HAP-1 (cell line): ENCODE measurements at regions not wholly inside any gene's neighbourhood (a gene's known extent, or its start where the extent isn't known, plus 50 kb on each side); places are given as distances from the start of the nearest gene placed in this dataset.
A peak's percentile ranks its signal among the peaks of the same experiment; 100 is the strongest.

ENCODE experiments used
- DNase-seq, 2 experiments: peaks; one replicate each; pipeline ENCODE4 v3.0.0-alpha.2; 2016 to 2020; ENCODE audit warnings: low spot score in 2 of 2
- H3K27me3 ChIP-seq: fragments of 250-450 bp; sonication (Bioruptor Pico); 2 replicates; pipeline ENCODE4 v1.5.1; 2020; ENCODE audit warnings: low read depth, mild to moderate bottlenecking, moderate library complexity
- H3K36me3 ChIP-seq: fragments of 250-450 bp; sonication (Bioruptor Pico); replicated peaks from 2 replicates; pipeline ENCODE4 v1.5.1; 2020; ENCODE audit warnings: mild to moderate bottlenecking
- H3K4me1 ChIP-seq: fragments of 250-450 bp; sonication (Bioruptor Pico); 2 replicates; pipeline ENCODE4 v1.5.1; 2020; ENCODE audit warnings: mild to moderate bottlenecking
- H3K4me3 ChIP-seq: fragments of 250-450 bp; sonication (Bioruptor Pico); 2 replicates; pipeline ENCODE4 v1.5.1; 2020; ENCODE audit warnings: mild to moderate bottlenecking, moderate library complexity
- H3K9me3 ChIP-seq: fragments of 250-450 bp; sonication (Bioruptor Pico); 2 replicates; pipeline ENCODE4 v1.5.1; 2020; ENCODE audit warnings: mild to moderate bottlenecking, moderate library complexity
- in situ Hi-C: fragments of 300-500 bp; cut with MboI; formaldehyde crosslinking; loops from 3 replicates; pipeline ENCODE4 v1.14.3; 2020; ENCODE audit warnings: low sequenced_read_pairs, inconsistent platforms, mixed read lengths

GRCh38 chr12:22740656-22741355 lies 115.8 kb downstream of the ETNK1 start:
- Histone ChIP-seq H3K4me3 (no peak overlapping the region), H3K9me3 (no peaks in the 10 kb centered on the region), H3K27me3 (no peaks in the 10 kb centered on the region; the same call in 1 of the 2 replicates), H3K36me3 (no peaks in the 10 kb centered on the region), H3K4me1 (peaks cover 3% of the 10 kb centered on the region)
- in situ Hi-C loops, result no loop called here
- peak; percentile 18 to 67 for DNase-seq

DNA sequence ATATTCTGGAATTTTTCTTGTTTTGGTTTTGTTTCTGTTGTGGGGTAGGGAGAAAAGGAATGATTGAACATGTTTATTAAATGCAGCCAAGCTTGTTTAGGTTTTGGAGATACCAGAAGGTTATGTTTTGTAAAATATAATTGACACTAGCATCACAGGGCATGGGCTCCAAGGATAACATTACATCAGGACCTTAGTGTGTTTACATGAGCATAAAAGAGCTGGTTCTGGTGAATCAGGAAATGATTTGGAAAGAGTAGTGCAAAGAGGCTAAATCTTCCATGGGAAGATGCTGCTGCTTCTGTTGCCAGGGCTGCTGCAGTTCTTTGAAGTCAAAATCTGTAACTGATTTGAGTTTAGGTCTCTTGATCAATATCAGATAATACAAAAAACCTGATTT lies 118.7 kb downstream of the ETNK1 start:
- Histone ChIP-seq H3K36me3 (no peaks in the 10 kb centered on the region), H3K4me1 (peaks cover 3% of the 10 kb centered on the region), H3K4me3 (no peak overlapping the region), H3K27me3 (no peaks in the 10 kb centered on the region), H3K9me3 (no peaks in the 10 kb centered on the region)
- in situ Hi-C loops, result no loop called here
- no peak for DNase-seq

DNA sequence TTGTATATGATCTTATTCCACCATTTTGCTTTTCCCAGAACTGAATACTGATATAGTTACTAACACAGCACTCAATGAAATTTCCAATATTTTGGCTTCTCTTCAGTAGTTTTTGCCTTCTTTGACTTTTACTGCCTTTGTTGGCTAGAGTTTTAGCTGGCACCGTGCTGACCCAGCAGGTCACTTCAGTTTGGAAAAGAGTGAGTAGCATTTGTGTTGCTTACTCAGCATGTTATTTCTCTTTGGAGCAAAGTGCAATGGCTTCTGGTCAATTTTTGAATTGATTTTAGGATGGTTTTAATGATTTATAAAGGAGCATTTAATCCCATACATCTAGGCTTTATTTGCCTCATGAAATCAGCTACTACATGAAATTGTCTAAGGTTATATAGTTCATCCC lies 119.2 kb downstream of the ETNK1 start:
- in situ Hi-C loops, result no loop called here
- H3K27me3 ChIP-seq, result no peaks in the 10 kb centered on the region
- H3K36me3 ChIP-seq, result no peaks in the 10 kb centered on the region
- peaks cover 3% of the 10 kb centered on the region for H3K4me1 ChIP-seq
- no peaks in the 10 kb centered on the region for H3K9me3 ChIP-seq
- no peak for DNase-seq
- no peak overlapping the region for H3K4me3 ChIP-seq

GRCh38 chr12:22746720-22747119 lies 121.7 kb downstream of the ETNK1 start:
- Histone ChIP-seq H3K9me3 (no peaks in the 10 kb centered on the region), H3K4me3 (no peak overlapping the region), H3K36me3 (no peaks in the 10 kb centered on the region), H3K4me1 (no peaks in the 10 kb centered on the region), H3K27me3 (no peaks in the 10 kb centered on the region)
- in situ Hi-C loops, result no loop called here
- DNase-seq, result no peak

DNA sequence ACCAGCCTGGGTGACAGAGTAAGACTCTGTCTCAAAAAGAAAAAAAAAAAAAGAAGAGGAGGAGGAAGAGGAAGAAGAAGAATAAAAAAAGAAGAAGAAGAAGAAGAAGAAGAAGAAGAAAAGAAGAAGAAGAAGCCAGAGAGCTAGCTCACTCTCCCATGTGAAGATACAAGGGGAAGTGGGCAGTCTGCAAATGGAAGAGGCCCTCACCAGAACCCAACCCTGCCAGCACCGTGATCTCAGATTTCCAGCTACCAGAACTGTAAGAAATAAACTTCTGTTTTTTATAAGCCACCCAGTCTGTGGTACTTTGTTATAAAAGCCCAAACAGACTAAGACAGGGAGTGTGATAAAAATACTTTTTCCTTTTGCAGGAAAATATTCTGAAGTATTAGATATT lies 130.7 kb downstream of the ETNK1 start:
- H3K4me1 ChIP-seq, result no peaks in the 10 kb centered on the region
- in situ Hi-C loops, result no loop called here
- DNase-seq, result no peak
- no peak overlapping the region for H3K4me3 ChIP-seq
- H3K27me3 ChIP-seq, result no peaks in the 10 kb centered on the region
- H3K36me3 ChIP-seq, result no peaks in the 10 kb centered on the region
- no peaks in the 10 kb centered on the region for H3K9me3 ChIP-seq

DNA sequence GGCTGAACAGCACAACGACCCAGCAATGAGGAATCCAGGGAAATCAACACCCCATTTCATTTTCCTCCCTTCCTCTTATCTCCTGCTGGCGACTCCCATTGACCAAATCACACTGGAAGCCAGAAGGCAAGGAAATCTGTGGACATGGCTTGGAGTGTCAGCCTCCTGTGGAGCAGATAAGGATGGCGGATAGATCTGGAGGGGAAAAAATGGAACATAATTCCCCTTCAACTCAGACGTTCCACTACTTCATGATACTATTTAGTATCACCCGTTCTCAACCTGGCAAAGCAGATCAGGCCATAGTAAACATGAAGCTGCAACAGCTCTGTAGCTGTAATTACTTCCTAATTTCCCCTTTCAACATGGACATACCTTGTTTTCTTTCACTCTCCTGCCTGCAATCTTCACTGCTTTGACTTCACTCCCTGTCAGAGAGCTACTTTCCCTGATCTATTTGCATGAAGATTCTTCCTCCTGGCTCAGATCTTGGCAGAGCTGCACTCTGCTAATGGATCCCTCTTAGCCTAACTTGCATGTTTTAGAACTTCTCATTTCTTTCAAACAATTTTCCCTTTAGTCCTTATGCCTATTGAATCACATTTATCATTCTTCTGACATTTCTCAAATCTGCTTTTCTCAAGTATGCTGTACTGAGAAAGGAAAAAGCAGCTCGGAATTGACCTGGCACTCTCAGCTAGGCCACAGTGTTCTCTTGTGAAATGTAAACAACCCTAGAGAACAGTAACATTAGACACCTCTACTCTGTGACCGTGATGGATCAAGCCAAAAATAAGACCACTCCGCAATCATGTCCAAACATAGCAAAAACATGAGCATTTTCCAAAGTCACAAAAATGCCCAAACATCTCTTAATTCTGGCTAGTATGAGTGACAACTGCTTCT lies 135.1 kb downstream of the ETNK1 start:
- no peak for DNase-seq
- Histone ChIP-seq H3K27me3 (no peaks in the 10 kb centered on the region), H3K9me3 (no peaks in the 10 kb centered on the region), H3K4me3 (no peak overlapping the region), H3K36me3 (no peaks in the 10 kb centered on the region), H3K4me1 (peaks cover 6% of the 10 kb centered on the region; the same call in 1 of the 2 replicates)
- in situ Hi-C loops, result no loop called here

- no peak for DNase-seq
- Histone ChIP-seq H3K36me3 (no peaks in the 10 kb centered on the region), H3K4me1 (peaks cover 6% of the 10 kb centered on the region; the same call in 1 of the 2 replicates), H3K9me3 (no peaks in the 10 kb centered on the region), H3K27me3 (no peaks in the 10 kb centered on the region; the same call in 1 of the 2 replicates), H3K4me3 (no peak overlapping the region)
- in situ Hi-C loops, result no loop called here
Observed at GRCh38 chr12:22765421-22766130, 140.6 kb downstream of the ETNK1 start.

GRCh38 chr12:22766911-22767420 lies 142.0 kb downstream of the ETNK1 start:
- no peak overlapping the region for H3K4me3 ChIP-seq
- peaks cover 6% of the 10 kb centered on the region; the same call in 1 of the 2 replicates for H3K4me1 ChIP-seq
- in situ Hi-C loops, result no loop called here
- no peaks in the 10 kb centered on the region; the same call in 1 of the 2 replicates for H3K27me3 ChIP-seq
- H3K36me3 ChIP-seq, result no peaks in the 10 kb centered on the region
- no peaks in the 10 kb centered on the region for H3K9me3 ChIP-seq
- no peak for DNase-seq

- Histone ChIP-seq H3K36me3 (no peaks in the 10 kb centered on the region), H3K9me3 (no peaks in the 10 kb centered on the region), H3K27me3 (no peaks in the 10 kb centered on the region), H3K4me3 (no peak overlapping the region), H3K4me1 (no peaks in the 10 kb centered on the region)
- DNase-seq, result no peak
- in situ Hi-C loops, result no loop called here
Observed at GRCh38 chr12:22781339-22781738, 156.4 kb downstream of the ETNK1 start.

DNA sequence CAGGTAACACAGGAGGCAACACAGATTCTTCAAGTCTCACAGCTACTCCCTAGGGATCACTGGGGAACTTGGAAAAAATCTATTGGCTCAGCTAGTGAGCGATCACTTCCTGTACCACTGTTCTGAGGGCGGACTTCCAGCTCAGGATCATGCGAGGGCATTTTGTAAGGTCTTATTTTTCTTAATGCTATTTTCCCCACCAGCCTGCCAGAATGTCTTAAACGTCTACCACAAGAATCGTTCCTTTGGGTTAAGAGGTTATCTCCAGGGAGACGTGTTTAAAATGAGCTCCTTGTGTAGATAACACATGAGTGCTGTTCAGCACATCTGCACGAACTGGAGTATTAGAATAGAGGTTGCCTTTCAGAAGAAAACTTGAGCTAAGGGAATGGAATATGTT lies 162.6 kb downstream of the ETNK1 start:
- Histone ChIP-seq H3K4me3 (no peak overlapping the region), H3K27me3 (no peaks in the 10 kb centered on the region), H3K9me3 (no peaks in the 10 kb centered on the region), H3K36me3 (no peaks in the 10 kb centered on the region), H3K4me1 (no peaks in the 10 kb centered on the region)
- in situ Hi-C loops, result no loop called here
- DNase-seq, result no peak

- no peaks in the 10 kb centered on the region for H3K27me3 ChIP-seq
- H3K9me3 ChIP-seq, result no peaks in the 10 kb centered on the region
- H3K36me3 ChIP-seq, result no peaks in the 10 kb centered on the region
- H3K4me3 ChIP-seq, result no peak overlapping the region
- no peak for DNase-seq
- in situ Hi-C loops, result no loop called here
- no peaks in the 10 kb centered on the region for H3K4me1 ChIP-seq
Observed at GRCh38 chr12:22788913-22789312, 163.9 kb downstream of the ETNK1 start.

DNA sequence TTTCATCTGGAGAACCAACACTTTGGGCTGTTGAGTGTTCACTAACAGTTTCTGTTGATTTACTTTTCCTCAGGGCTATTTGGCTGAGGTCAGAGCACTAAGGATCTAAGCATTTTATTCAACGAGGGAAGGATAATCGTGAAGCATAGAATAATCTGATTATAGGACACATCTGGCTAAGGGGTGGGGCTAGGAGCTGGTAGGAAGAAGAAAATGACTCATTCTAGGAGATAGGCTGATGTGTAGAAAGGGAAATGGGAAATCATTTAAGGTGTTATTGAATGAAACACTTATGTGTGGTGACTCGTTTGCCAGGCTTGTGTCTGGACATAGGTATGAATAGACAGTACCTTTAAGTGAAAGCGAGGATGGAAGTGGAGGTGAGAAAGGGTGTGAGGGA lies 167.2 kb downstream of the ETNK1 start:
- in situ Hi-C loops, result no loop called here
- Histone ChIP-seq H3K4me3 (no peak overlapping the region), H3K36me3 (no peaks in the 10 kb centered on the region), H3K27me3 (no peaks in the 10 kb centered on the region), H3K4me1 (no peaks in the 10 kb centered on the region), H3K9me3 (no peaks in the 10 kb centered on the region)
- no peak for DNase-seq

- H3K4me3 ChIP-seq, result no peak overlapping the region
- no peaks in the 10 kb centered on the region for H3K9me3 ChIP-seq
- H3K36me3 ChIP-seq, result no peaks in the 10 kb centered on the region
- in situ Hi-C loops, result no loop called here
- DNase-seq, result no peak
- no peaks in the 10 kb centered on the region; the same call in 1 of the 2 replicates for H3K4me1 ChIP-seq
- H3K27me3 ChIP-seq, result no peaks in the 10 kb centered on the region
Observed at GRCh38 chr12:22794017-22794416, 169.0 kb downstream of the ETNK1 start.
